GM12865 (cell line): ENCODE measurements at regions not wholly inside any gene's neighbourhood (a gene's known extent, or its start where the extent isn't known, plus 50 kb on each side); places are given as distances from the start of the nearest gene placed in this dataset.
"Not testable (repeated sequence)": the region's sequence is repeated elsewhere in the genome, so short reads cannot be mapped to it uniquely, and the experiment has no call there.

Experiments
- DNase-seq: peaks from one replicate; pipeline ENCODE4 v3.0.0; 2010; ENCODE audit warnings: low read depth
- H3K4me3 ChIP-seq: 2 replicates; pipeline ENCODE4 v1.5.1; 2011; ENCODE audit warnings: mild to moderate bottlenecking, low read depth, low read length, control low read depth
- TF ChIP-seq, protein P1 (sequence below): IDR thresholded peaks from 2 replicates; pipeline ENCODE4 v1.5.1; 2011; ENCODE audit warnings: low read length, control low read depth, low read depth, inconsistent platforms; ENCODE audit not compliant: insufficient read depth; ENCODE audit errors: missing control alignments

DNA sequence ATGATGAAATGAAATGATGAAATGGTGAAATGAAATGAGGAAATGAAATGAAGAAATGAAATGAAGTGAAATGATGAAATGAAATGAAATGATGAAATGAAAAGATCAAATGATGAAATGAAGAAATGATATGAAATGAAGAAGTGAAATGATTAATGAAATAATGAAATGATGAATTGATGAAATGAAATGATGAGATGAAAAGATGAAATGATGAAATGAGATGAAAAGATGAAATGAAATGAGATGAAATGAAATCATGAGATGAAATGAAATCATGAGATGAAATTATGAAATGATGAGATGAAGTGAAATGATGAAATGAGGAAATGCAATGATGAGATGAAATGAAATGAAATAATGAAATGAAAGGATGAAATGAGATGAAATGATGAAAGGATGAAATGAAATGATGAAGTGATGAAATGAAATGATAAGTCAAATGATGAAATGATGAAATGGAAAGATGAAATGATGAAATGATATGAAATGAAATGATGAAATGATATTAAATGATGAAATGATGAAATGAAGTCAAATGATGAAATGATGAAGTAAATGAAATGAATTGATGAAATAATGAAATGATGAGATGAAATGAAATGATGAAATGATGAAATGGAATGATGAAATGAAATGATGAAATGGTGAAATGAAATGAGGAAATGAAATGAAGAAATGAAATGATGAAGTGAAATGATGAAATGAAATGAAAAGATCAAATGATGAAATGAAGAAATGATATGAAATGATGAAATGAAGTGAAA lies 220.9 kb upstream of the VKORC1L1 start:
- not testable (repeated sequence) for DNase-seq, H3K4me3 ChIP-seq

DNA sequence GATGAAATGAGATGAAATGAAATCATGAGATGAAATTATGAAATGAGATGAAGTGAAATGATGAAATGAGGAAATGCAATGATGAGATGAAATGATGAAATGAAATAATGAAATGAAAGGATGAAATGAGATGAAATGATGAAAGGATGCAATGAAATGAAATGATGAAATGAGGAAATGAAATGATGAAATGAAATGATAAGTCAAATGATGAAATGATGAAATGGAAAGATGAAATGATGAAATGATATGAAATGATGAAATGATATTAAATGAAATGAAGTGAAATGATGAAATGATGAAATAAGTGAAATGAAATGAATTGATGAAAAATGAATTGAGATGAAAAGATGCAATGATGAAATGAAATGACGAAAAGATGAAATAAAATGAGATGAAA lies 220.2 kb upstream of the VKORC1L1 start:
- DNase-seq, H3K4me3 ChIP-seq: not testable (repeated sequence)

DNA sequence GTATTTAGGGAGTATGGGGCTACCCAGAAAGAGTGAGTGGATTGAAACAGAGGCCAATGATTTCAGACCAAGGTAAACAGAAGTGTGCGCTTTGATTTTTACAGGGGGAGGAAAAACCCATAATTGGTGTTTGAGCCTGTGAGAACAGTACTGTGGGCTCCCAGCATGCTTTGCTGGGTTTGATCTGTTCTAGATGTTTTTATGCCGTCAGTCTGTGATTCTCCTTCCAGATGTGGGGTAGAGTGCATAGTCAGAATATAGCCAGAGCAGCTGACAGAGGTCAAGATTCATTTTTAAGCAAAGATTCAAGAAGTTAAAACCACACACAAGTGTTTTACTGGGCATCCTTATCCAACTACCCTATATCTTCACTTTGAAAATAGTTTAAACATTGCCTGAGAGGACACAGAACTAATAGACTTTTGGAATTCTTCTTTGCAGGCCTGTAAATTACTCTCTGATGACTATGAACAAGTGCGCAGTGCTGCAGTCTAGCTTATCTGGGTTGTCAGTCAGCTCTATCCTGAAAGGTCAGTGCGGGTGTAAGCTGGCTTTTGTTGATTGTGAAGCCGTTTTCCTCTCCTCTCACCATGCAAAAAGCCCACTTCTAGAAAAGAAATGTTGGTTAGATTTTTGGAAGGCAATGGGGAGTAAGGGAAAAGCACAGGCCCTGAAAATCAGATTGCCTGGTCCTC lies 216.2 kb upstream of the VKORC1L1 start:
- not testable (repeated sequence) for DNase-seq, H3K4me3 ChIP-seq

DNA sequence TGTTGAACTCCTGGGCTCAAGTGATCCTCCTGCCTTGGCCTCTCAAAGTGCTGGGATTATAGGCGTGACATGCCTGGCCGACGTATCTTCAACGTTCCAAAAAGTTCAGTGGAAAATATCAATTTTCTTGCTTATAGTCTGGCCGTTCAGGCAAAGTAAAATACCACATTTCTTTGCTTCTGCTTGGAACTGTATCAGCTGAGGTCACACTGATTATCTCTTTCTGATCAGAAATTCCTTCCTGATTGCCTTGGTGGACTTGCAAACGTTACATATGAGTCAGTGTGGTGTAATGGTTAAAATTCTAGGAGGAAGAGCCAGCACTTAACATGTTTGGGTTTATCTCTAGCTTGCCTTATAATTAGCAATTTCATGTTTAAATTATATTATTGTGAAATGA lies 189.5 kb upstream of the VKORC1L1 start:
- DNase-seq, H3K4me3 ChIP-seq: not testable (repeated sequence)

DNA sequence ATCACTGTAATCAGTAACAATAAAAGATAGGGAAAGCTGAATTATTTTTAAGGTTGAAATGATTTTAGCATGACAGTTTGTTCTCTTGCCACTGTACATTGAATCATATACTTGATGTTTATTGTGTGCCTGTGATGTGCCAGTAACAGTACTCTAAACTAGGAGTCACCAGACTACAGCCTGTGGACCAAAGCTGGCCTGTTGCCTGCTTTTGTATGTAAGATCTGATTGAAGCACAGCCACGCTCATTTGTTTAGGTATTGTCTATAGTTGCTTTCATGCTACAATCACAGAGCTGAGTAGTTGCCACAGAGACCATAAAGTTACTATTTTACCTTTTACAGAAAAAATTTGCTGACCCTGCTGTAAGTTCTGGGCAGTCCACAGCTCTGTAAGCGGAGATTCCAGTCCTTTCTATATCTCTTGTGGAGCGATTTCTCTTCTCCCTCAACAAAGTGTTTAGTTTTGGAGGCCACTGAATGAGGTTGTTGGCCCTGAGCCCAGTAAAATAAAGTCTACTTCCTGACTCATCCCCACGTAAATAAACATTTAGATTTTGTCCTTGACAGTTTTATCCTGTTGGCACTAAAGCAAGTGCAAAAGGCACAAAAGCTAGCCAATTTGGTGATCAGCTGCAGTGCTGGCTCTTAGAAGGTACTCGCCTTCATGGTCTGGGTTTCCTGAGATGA lies 173.7 kb upstream of the VKORC1L1 start:
- not testable (repeated sequence) for DNase-seq, H3K4me3 ChIP-seq

DNA sequence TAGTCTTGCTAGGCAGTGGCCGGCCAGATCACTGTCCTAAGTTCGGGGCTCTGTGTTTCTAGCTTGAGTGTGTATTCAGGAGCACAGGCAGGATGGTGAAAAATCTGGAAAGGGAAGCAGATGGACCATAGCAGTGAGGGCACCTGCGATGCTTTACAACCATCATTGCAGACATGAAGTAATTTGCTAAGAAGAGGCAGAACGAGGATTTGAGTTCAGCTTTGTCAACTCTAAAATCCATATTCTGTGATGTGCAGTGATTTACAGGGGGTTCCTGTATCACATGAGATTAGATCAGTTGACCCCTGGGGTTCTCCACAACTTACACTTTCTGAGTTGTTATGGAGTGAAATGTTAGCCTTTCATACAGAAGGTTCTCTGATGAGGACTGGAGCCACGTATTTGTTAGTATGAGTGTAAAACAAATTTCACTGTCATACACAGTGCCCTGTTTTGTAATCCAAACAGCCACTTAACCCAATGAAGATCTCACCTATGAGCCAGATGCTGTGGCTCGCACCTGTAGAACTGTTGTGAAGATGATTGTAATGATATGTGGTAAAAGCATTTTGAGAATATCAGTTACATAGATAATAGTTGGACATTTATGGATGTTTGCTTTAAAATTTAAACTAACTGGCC lies 173.0 kb upstream of the VKORC1L1 start:
- DNase-seq, H3K4me3 ChIP-seq: not testable (repeated sequence)

DNA sequence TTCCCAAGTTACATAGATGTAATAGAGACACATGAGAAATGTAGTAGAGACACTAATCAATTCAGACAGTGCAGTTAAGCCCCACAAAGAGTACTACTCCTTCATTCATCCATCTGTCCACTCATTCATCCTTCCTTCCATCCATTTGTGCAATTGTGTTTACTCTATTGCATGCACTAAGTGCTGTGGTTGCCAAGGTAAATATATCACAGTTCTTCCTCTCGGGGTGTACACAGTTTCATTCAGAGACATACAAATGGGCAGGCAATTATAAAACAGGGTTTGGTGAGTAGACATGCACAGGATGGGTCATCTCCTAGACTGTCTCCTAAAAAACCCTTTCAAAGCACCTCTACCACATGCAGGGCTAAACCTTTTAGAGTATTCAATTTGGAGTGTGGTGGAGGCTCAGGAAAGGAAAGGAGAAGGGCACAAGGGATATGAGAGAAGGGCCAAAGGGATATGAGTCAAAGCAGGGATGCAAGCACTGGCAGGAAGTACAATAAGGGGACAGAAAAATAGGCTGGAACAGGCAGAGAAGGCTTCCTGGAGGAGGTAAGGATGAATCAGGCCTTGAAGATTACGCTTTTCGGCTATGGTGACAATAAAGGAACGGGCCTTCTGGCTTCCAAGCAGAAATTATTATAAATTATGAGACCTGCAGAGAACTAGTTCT lies 153.6 kb upstream of the VKORC1L1 start:
- DNase-seq, H3K4me3 ChIP-seq: not testable (repeated sequence)

DNA sequence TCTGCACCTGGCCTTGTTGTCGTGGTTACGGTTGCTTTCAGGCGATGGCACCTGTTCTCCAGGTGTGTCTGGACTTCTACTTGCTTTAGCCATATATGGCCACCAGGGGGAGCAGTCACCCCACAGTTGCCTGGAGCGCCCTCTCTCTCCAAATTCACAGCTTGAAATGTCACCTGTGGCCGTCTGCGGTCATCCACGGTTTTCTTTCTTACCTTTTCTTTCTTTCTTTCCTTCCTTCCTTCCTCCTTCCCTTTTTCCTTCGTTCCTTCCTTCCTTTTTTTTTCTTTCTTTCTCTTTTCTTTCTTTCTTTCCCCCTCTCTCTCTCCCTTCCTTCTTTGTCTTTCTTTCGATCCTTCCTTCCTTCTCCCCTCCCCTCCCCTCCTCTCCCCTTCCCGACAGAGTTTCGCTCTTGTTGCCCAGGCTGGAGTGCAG lies 150.5 kb upstream of the VKORC1L1 start:
- no peak overlapping the region for H3K4me3 ChIP-seq
- TF ChIP-seq, protein P1, sequence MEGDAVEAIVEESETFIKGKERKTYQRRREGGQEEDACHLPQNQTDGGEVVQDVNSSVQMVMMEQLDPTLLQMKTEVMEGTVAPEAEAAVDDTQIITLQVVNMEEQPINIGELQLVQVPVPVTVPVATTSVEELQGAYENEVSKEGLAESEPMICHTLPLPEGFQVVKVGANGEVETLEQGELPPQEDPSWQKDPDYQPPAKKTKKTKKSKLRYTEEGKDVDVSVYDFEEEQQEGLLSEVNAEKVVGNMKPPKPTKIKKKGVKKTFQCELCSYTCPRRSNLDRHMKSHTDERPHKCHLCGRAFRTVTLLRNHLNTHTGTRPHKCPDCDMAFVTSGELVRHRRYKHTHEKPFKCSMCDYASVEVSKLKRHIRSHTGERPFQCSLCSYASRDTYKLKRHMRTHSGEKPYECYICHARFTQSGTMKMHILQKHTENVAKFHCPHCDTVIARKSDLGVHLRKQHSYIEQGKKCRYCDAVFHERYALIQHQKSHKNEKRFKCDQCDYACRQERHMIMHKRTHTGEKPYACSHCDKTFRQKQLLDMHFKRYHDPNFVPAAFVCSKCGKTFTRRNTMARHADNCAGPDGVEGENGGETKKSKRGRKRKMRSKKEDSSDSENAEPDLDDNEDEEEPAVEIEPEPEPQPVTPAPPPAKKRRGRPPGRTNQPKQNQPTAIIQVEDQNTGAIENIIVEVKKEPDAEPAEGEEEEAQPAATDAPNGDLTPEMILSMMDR = peak; percentile 73
- peak; percentile 65 for DNase-seq

DNA sequence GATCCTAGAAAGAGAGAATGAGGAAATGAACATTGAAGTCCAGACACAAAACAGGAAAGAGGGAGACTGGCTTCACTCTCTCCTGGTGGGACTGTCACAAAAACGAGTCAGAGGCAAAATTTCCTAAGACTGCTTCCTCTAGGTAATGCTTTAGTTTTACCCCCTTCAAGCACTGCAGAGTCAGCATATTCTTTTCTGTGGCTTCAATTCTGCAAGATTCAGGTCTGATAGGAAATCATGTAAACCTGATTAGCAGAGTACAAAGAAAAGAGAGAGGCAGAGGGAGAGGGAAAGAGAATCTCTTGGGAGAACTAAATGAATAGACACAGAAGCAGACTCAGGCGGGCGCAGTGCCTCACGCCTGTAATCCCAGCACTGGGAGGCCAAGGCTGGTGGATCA lies 145.7 kb upstream of the VKORC1L1 start:
- DNase-seq, H3K4me3 ChIP-seq: not testable (repeated sequence)

DNA sequence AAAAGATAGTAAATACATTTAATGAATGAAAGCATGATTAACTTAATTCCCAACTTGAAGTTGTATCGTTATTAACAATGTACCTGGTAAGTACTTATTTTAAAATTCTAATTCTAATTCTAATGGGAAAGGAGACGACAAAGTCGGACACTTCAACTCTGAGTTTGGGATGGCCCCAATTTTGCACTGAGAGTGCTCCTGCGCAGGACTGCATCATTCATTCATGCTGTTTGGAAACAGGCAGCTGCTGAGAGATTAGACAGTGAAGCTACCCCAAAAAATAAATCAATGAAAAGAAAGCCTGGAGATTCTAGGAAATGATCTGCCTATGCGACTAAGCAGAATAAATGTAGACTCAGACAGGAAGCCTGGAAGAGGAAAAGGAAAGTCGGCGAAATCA lies 141.7 kb upstream of the VKORC1L1 start:
- no peak for DNase-seq
- TF ChIP-seq, protein P1 = no peak
- no peak overlapping the region for H3K4me3 ChIP-seq

DNA sequence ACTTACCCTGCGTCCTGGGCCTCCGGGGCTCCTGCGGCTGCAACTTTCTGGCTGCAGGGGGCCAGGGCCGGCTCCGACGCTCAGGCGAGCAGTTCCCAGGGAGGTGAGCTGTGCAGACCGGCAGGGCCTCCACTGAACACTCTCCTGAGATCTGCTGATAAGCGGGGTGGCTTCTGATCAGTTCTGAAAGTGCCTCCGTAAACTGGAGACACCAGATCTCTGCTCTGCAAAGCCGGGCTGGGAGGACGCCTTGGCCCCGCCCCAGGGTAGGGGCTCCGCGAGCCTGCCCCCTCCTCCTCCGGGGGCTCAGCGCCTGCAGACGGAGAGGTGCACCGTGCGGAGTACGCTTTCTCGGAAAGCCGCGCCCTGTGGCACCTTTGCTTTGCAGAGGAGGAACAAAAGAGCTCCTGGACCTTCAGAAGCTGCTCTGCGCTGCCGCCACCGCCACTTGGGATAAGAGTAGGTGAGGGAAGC lies 141.3 kb upstream of the VKORC1L1 start:
- TF ChIP-seq, protein P1 = no peak
- DNase-seq = no peak
- H3K4me3 ChIP-seq = no peak overlapping the region
